Mesendoderm (in vitro differentiated cells): ENCODE measurements at regions not wholly inside any gene's neighbourhood (a gene's known extent, or its start where the extent isn't known, plus 50 kb on each side); places are given as distances from the start of the nearest gene placed in this dataset.

Source experiments
- DNase-seq: peaks from one replicate; pipeline ENCODE4 v3.0.0; 2013
- H2AK5ac ChIP-seq: 2 replicates; pipeline ENCODE4 v1.6.1; 2013; ENCODE audit warnings: low read length, inconsistent platforms
- H2BK120ac ChIP-seq: 2 replicates; pipeline ENCODE4 v1.6.1; 2013; ENCODE audit warnings: low read depth, mild to moderate bottlenecking, low read length, moderate library complexity, mixed read lengths
- H2BK15ac ChIP-seq: replicated peaks from 2 replicates; pipeline ENCODE4 v1.6.1; 2013; ENCODE audit warnings: low read depth, mild to moderate bottlenecking, moderate library complexity
- H2BK5ac ChIP-seq: 2 replicates; pipeline ENCODE4 v1.6.1; 2013; ENCODE audit warnings: low read length, inconsistent platforms
- H3K18ac ChIP-seq: 2 replicates; pipeline ENCODE4 v1.6.1; 2013; ENCODE audit warnings: mild to moderate bottlenecking, low read length, mixed read lengths
- H3K23ac ChIP-seq: one replicate; pipeline ENCODE4 v1.6.1; 2013; ENCODE audit warnings: low read length
- H3K27ac ChIP-seq: 2 replicates; pipeline ENCODE4 v1.5.1; 2013; ENCODE audit warnings: low read depth, mild to moderate bottlenecking, inconsistent platforms, low read length, moderate library complexity
- H3K27me3 ChIP-seq: 2 replicates; pipeline ENCODE4 v1.6.1; 2013; ENCODE audit warnings: low read length, control low read depth, mild to moderate bottlenecking, inconsistent platforms; ENCODE audit not compliant: insufficient read depth, poor library complexity
- H3K36me3 ChIP-seq: 2 replicates; pipeline ENCODE4 v1.6.1; 2013; ENCODE audit warnings: low read length, inconsistent platforms; ENCODE audit not compliant: control insufficient read depth, insufficient read depth
- H3K4ac ChIP-seq: one replicate; pipeline ENCODE4 v1.6.1; 2013; ENCODE audit warnings: low read depth, mild to moderate bottlenecking, low read length, moderate library complexity
- H3K4me1 ChIP-seq: 2 replicates; pipeline ENCODE4 v1.6.1; 2013; ENCODE audit warnings: low read depth, low read length, inconsistent platforms; ENCODE audit not compliant: control insufficient read depth
- H3K4me2 ChIP-seq: 2 replicates; pipeline ENCODE4 v1.6.1; 2013; ENCODE audit warnings: low read length
- H3K4me3 ChIP-seq: 2 replicates; pipeline ENCODE4 v1.5.1; 2013; ENCODE audit warnings: mild to moderate bottlenecking, low read length
- H3K56ac ChIP-seq: one replicate; pipeline ENCODE4 v1.6.1; 2013; ENCODE audit warnings: low read length
- H3K79me1 ChIP-seq: 2 replicates; pipeline ENCODE4 v1.6.1; 2013; ENCODE audit warnings: low read length, inconsistent platforms
- H3K79me2 ChIP-seq: 2 replicates; pipeline ENCODE4 v1.6.1; 2013; ENCODE audit warnings: mild to moderate bottlenecking, low read length; ENCODE audit not compliant: control insufficient read depth, insufficient read depth
- H3K9ac ChIP-seq: 2 replicates; pipeline ENCODE4 v1.6.1; 2013; ENCODE audit warnings: low read length, inconsistent platforms
- H4K5ac ChIP-seq: one replicate; pipeline ENCODE4 v1.6.1; 2013; ENCODE audit warnings: low read length
- H4K8ac ChIP-seq: one replicate; pipeline ENCODE4 v1.6.1; 2013; ENCODE audit warnings: low read depth, mild to moderate bottlenecking, control low read depth, low read length, moderate library complexity
- WGBS: extraction: QIAGEN DNeasy Blood & Tissue Kit; methylation state at CpG from one replicate; pipeline ENCODE4 v1.1.7; 2013; ENCODE audit warnings: low lambda C conversion rate, missing lambda C conversion rate; ENCODE audit not compliant: insufficient coverage; ENCODE audit errors: extremely low coverage; 5-methylcytosine and 5-hydroxymethylcytosine counted together

DNA sequence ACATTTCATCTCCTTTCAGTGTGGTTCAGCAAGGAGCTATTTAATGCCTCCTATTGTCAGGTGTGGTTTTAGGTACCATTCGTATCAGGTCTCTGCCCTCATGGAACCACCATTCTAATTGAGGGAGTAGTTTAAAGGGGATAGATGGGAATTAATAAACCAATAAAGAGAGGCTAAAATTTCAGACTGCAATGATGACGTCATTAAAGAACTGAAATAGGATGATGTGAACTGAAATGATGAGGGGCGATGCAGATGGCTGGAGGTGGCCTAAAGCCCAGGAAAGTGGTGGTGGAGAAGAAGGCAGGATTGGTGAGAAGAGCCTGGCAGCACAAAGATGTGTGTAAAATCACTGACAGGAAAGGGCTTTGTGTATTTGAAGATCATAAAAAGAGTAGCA, 148.9 kb upstream of the RBFOX1 start:
- Histone ChIP-seq H2AK5ac (no peak overlapping the region), H3K4me2 (no peak overlapping the region), H3K79me2 (no peaks in the 10 kb centered on the region), H3K4ac (no peak overlapping the region), H3K23ac (no peak overlapping the region), H2BK5ac (no peak overlapping the region), H3K4me1 (no peaks in the 10 kb centered on the region), H2BK15ac (no peak overlapping the region), H4K8ac (no peak overlapping the region), H3K79me1 (no peaks in the 10 kb centered on the region), H3K18ac (no peak overlapping the region), H4K5ac (no peak overlapping the region), H3K56ac (no peak overlapping the region), H3K36me3 (no peaks in the 10 kb centered on the region), H3K9ac (no peak overlapping the region), H2BK120ac (no peak overlapping the region), H3K27me3 (no peaks in the 10 kb centered on the region), H3K4me3 (no peak overlapping the region), H3K27ac (no peak overlapping the region)
- no peak for DNase-seq
- WGBS = no CpG with 5 or more reads among the region's 3 CpGs

DNA sequence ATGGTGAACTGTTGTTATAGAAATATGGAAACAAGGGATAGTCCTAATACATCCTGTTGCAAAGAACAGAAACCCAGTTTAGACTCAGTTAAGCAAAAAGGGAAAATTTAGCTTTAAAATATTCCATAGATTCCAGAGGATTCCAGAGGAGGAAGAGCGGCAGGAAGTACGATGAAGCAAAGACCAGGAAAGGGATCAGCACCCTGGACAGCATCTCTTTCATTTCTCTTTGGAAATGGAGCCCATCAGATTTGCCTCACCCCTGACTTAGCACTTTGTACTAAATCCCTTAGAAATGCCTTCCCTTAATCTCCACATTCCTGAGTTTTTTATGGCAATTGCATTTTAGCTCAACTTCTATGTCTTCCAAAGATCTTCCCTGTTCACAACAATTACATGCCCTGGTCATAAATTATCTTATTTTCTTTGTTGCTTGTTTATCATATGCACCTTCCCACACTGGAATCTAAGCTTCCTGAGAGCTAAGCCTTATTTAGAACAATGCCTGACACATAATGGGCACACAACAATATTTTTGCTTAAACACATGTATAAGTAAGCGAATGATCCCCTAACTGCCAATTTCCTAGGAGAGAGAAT, 150.0 kb upstream of the RBFOX1 start:
- H2AK5ac ChIP-seq = no peak overlapping the region
- no peaks in the 10 kb centered on the region for H3K79me2 ChIP-seq
- no peak overlapping the region for H3K4me2 ChIP-seq
- H2BK5ac ChIP-seq = no peak overlapping the region
- no peaks in the 10 kb centered on the region for H3K4me1 ChIP-seq
- no peaks in the 10 kb centered on the region for H3K27me3 ChIP-seq
- no peak overlapping the region for H3K9ac ChIP-seq
- no peak overlapping the region for H3K4me3 ChIP-seq
- H3K23ac ChIP-seq = no peak overlapping the region
- no CpG with 5 or more reads among the region's 3 CpGs for WGBS
- H4K8ac ChIP-seq = no peak overlapping the region
- peak; percentile 83 for DNase-seq
- H3K36me3 ChIP-seq = no peaks in the 10 kb centered on the region
- no peak overlapping the region for H2BK15ac ChIP-seq
- H4K5ac ChIP-seq = no peak overlapping the region
- H3K56ac ChIP-seq = no peak overlapping the region
- H2BK120ac ChIP-seq = no peak overlapping the region
- H3K79me1 ChIP-seq = no peaks in the 10 kb centered on the region
- H3K4ac ChIP-seq = no peak overlapping the region
- no peak overlapping the region for H3K27ac ChIP-seq
- H3K18ac ChIP-seq = no peak overlapping the region

DNA sequence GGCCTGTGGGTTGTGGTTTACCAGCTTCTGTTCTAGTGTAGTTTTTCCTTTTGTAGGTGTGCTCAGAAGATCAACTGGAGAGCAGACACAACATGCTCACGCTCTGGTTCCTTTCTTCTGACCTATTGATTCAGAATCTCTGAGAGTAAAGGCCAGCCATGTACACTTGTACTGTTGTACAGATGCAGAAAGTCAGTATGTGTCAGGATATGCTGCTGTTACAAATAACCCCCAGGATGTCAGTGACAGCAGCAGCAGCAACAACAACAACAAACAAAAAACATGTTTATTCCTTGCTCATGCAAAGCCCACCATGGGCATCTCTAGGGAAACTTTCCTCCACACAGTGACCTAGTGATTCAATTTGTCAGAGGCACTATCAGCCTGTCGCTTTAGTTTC, 154.8 kb upstream of the RBFOX1 start:
- H3K79me1 ChIP-seq = no peaks in the 10 kb centered on the region
- H2BK120ac ChIP-seq = no peak overlapping the region
- H2AK5ac ChIP-seq = no peak overlapping the region
- H3K56ac ChIP-seq = no peak overlapping the region
- no peak overlapping the region for H3K9ac ChIP-seq
- no peak overlapping the region for H2BK15ac ChIP-seq
- H3K18ac ChIP-seq = no peak overlapping the region
- no peak overlapping the region for H2BK5ac ChIP-seq
- no peak overlapping the region for H4K5ac ChIP-seq
- no peak overlapping the region for H3K27ac ChIP-seq
- no peaks in the 10 kb centered on the region for H3K27me3 ChIP-seq
- H3K79me2 ChIP-seq = no peaks in the 10 kb centered on the region
- H3K4me1 ChIP-seq = no peaks in the 10 kb centered on the region
- no peak overlapping the region for H3K4me2 ChIP-seq
- no peaks in the 10 kb centered on the region for H3K36me3 ChIP-seq
- no peak overlapping the region for H3K4ac ChIP-seq
- no peak for DNase-seq
- H4K8ac ChIP-seq = no peak overlapping the region
- H3K4me3 ChIP-seq = no peak overlapping the region
- H3K23ac ChIP-seq = no peak overlapping the region
- no CpG with 5 or more reads among the region's 2 CpGs for WGBS

DNA sequence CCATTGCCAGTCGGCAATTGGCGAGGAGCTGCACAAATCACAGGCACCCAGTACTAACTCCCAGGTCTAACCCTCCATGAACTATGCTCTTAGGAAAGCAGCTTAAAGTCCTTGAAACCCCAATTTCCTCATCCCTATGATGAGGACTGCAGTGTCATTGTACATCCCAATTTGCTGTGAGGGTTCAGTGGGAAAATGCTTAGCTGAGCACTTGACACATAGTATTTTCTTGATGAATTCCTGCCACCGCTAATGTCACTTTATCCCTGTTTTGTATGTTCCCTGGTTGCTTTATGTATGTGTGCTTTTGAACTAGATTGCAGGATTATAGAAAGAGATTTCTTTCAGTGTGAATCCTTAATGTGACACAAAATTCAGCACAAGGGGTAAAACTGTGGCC, 161.5 kb upstream of the RBFOX1 start:
- no peak for DNase-seq
- Histone ChIP-seq H2AK5ac (no peak overlapping the region), H3K56ac (no peak overlapping the region), H2BK15ac (no peak overlapping the region), H4K8ac (no peak overlapping the region), H2BK120ac (no peak overlapping the region), H2BK5ac (no peak overlapping the region), H3K4me2 (no peak overlapping the region), H3K79me1 (no peaks in the 10 kb centered on the region), H3K18ac (no peak overlapping the region), H4K5ac (no peak overlapping the region), H3K79me2 (no peaks in the 10 kb centered on the region), H3K27me3 (no peaks in the 10 kb centered on the region), H3K23ac (no peak overlapping the region), H3K4me3 (no peak overlapping the region), H3K4ac (no peak overlapping the region), H3K36me3 (no peaks in the 10 kb centered on the region), H3K27ac (no peak overlapping the region), H3K9ac (no peak overlapping the region), H3K4me1 (no peaks in the 10 kb centered on the region)
- WGBS = no CpG with 5 or more reads among the region's 3 CpGs

- Histone ChIP-seq H3K79me2 (no peaks in the 10 kb centered on the region), H3K4me3 (no peak overlapping the region), H2BK5ac (no peak overlapping the region), H3K36me3 (no peaks in the 10 kb centered on the region), H3K9ac (no peak overlapping the region), H3K27me3 (no peaks in the 10 kb centered on the region), H3K56ac (no peak overlapping the region), H3K23ac (no peak overlapping the region), H3K4me1 (no peaks in the 10 kb centered on the region), H3K4ac (no peak overlapping the region), H3K18ac (no peak overlapping the region), H3K79me1 (no peaks in the 10 kb centered on the region), H3K27ac (no peak overlapping the region), H4K5ac (no peak overlapping the region), H2BK15ac (no peak overlapping the region), H2BK120ac (no peak overlapping the region), H2AK5ac (no peak overlapping the region), H4K8ac (no peak overlapping the region), H3K4me2 (no peak overlapping the region)
- DNase-seq = no peak
- no CpG with 5 or more reads among the region's 6 CpGs for WGBS
Observed at GRCh38 chr16:7167626-7168025, 165.0 kb upstream of the RBFOX1 start.

- DNase-seq = no peak
- H3K4me3 ChIP-seq = no peak overlapping the region
- H3K36me3 ChIP-seq = no peaks in the 10 kb centered on the region
- H2BK15ac ChIP-seq = no peak overlapping the region
- no peak overlapping the region for H3K27ac ChIP-seq
- H3K9ac ChIP-seq = no peak overlapping the region
- no peaks in the 10 kb centered on the region for H3K4me1 ChIP-seq
- H3K56ac ChIP-seq = no peak overlapping the region
- H4K5ac ChIP-seq = no peak overlapping the region
- no peak overlapping the region for H2BK120ac ChIP-seq
- no peak overlapping the region for H3K4ac ChIP-seq
- no peak overlapping the region for H3K23ac ChIP-seq
- no peak overlapping the region for H3K4me2 ChIP-seq
- no peaks in the 10 kb centered on the region for H3K27me3 ChIP-seq
- H4K8ac ChIP-seq = no peak overlapping the region
- no peaks in the 10 kb centered on the region for H3K79me2 ChIP-seq
- H3K79me1 ChIP-seq = no peaks in the 10 kb centered on the region
- H2BK5ac ChIP-seq = no peak overlapping the region
- H3K18ac ChIP-seq = no peak overlapping the region
- WGBS = no CpG with 5 or more reads among the region's 1 CpG
- no peak overlapping the region for H2AK5ac ChIP-seq
Observed at GRCh38 chr16:7161891-7162290, 170.8 kb upstream of the RBFOX1 start.
